Naive thymus-derived CD4-positive, alpha-beta T cell (primary cell): ENCODE measurements at regions not wholly inside any gene's neighbourhood (a gene's known extent, or its start where the extent isn't known, plus 50 kb on each side); places are given as distances from the start of the nearest gene placed in this dataset.

Source experiments
- ATAC-seq: fragments of 150-1000 bp; cut with Tn5 transposase; 2 replicates; pipeline ENCODE4 v1.10.0; 2021; ENCODE audit warnings: mild to moderate bottlenecking, moderate library complexity
- CTCF ChIA-PET: fragments of 350-600 bp; sonication (Branson Sonifier 250); formaldehyde crosslinking; loops from one replicate; lab custom pipeline; 2021; ENCODE audit warnings: antibody characterized with exemption; lab: Charles Lee
- POLR2A ChIA-PET: fragments of 350-600 bp; sonication (Branson Sonifier 250); formaldehyde crosslinking; loops from one replicate; lab custom pipeline; 2021; ENCODE audit warnings: antibody characterized with exemption, inconsistent platforms; lab: Charles Lee
- DNase-seq, 9 donors: peaks; one replicate each; pipeline versions ENCODE4 v3.0.0 to v3.0.0-alpha.2; 2020 to 2022; ENCODE audit warnings: mixed read lengths in 1 of 9
- H3K27ac ChIP-seq: one replicate; pipeline ENCODE4 v1.7.0; 2013; ENCODE audit warnings: mild to moderate bottlenecking, low read depth, low read length, moderate library complexity
- H3K27me3 ChIP-seq, 2 donors: one replicate each; pipeline ENCODE4 v1.7.0; 2013; ENCODE audit warnings: low read length in 2 of 2, mild to moderate bottlenecking in 2 of 2, moderate library complexity in 2 of 2; ENCODE audit not compliant: control insufficient read depth in 2 of 2, insufficient read depth in 2 of 2
- H3K36me3 ChIP-seq, 3 experiments: 1 replicate in 2 of 3; 2 replicates in 1 of 3; pipeline ENCODE4 v1.7.0; 2013; ENCODE audit warnings: low read length in 3 of 3, mild to moderate bottlenecking in 3 of 3, moderate library complexity in 1 of 3; ENCODE audit not compliant: insufficient read depth in 3 of 3, control insufficient read depth in 2 of 3
- H3K4me1 ChIP-seq, 2 donors: one replicate each; pipeline ENCODE4 v1.7.0; 2013; ENCODE audit warnings: low read length in 2 of 2, mild to moderate bottlenecking in 2 of 2, moderate library complexity in 1 of 2; ENCODE audit not compliant: control insufficient read depth in 2 of 2, insufficient read depth in 2 of 2
- H3K4me3 ChIP-seq: 2 replicates; pipeline ENCODE4 v1.7.0; 2013; ENCODE audit warnings: mild to moderate bottlenecking, low read length
- H3K9me3 ChIP-seq, 3 experiments: 1 replicate in 2 of 3; 2 replicates in 1 of 3; pipeline ENCODE4 v1.7.0; 2013; ENCODE audit warnings: low read length in 3 of 3; ENCODE audit not compliant: control insufficient read depth in 2 of 3
- H3K27ac Mint-ChIP-seq, 9 donors: one replicate each; pipeline ENCODE4 v1.8.0; 2020 to 2022; ENCODE audit warnings: mixed read lengths in 9 of 9, mild to moderate bottlenecking in 8 of 9, moderate library complexity in 5 of 9, inconsistent platforms in 2 of 9
- H3K27me3 Mint-ChIP-seq, 5 donors: one replicate each; pipeline ENCODE4 v1.8.0; 2021 to 2022; ENCODE audit warnings: mixed read lengths in 5 of 5, mild to moderate bottlenecking in 1 of 5
- H3K36me3 Mint-ChIP-seq, 5 donors: one replicate each; pipeline ENCODE4 v1.8.0; 2020 to 2022; ENCODE audit warnings: mixed read lengths in 5 of 5, mild to moderate bottlenecking in 3 of 5, inconsistent platforms in 1 of 5
- H3K4me1 Mint-ChIP-seq, 7 donors: one replicate each; pipeline ENCODE4 v1.8.0; 2020 to 2022; ENCODE audit warnings: mixed read lengths in 7 of 7, mild to moderate bottlenecking in 3 of 7, inconsistent platforms in 1 of 7
- H3K4me3 Mint-ChIP-seq, 10 donors: one replicate each; pipeline ENCODE4 v1.8.0; 2020 to 2022; ENCODE audit warnings: mild to moderate bottlenecking in 10 of 10, mixed read lengths in 10 of 10, moderate library complexity in 6 of 10, inconsistent platforms in 2 of 10
- H3K9me3 Mint-ChIP-seq, 11 donors: one replicate each; pipeline ENCODE4 v1.8.0; 2020 to 2022; ENCODE audit warnings: mixed read lengths in 11 of 11, mild to moderate bottlenecking in 4 of 11, inconsistent platforms in 1 of 11, moderate library complexity in 1 of 11
- intact Hi-C, 2 donors: fragments of 100-400 bp; cut with micrococcal nuclease; formaldehyde crosslinking; loops; one replicate each; pipeline ENCODE4 v1.15.1; 2023

GRCh38 chr18:59751186-59751585 is 54.0 kb upstream of the CCBE1 start:
- Mint-ChIP-seq H3K4me1 (no peaks in the 10 kb centered on the region), H3K36me3 (no peaks in the 10 kb centered on the region), H3K27ac (no peak overlapping the region), H3K4me3 (no peak overlapping the region), H3K27me3 (peaks cover 2 to 17% (median 7%) of the 10 kb centered on the region in 5 donors), H3K9me3 (peaks cover 0 to 8% (median 2%) of the 10 kb centered on the region in 11 donors)
- intact Hi-C loops, result no loop called here
- ChIA-PET CTCF (no interaction called here), POLR2A (no interaction called here)
- Histone ChIP-seq H3K27me3 (no peaks in the 10 kb centered on the region), H3K9me3 (no peaks in the 10 kb centered on the region), H3K27ac (no peak overlapping the region), H3K4me3 (no peak overlapping the region), H3K36me3 (no peaks in the 10 kb centered on the region), H3K4me1 (no peaks in the 10 kb centered on the region)
- no peak for ATAC-seq
- DNase-seq, result no peak

GRCh38 chr18:59748628-59749360 is 51.6 kb upstream of the CCBE1 start:
- H3K9me3 Mint-ChIP-seq, result peaks cover 0 to 8% (median 2%) of the 10 kb centered on the region in 11 donors
- no peak for DNase-seq
- H3K4me3 ChIP-seq, result no peak overlapping the region
- ChIA-PET CTCF (no interaction called here), POLR2A (no interaction called here)
- no peak overlapping the region for H3K4me3 Mint-ChIP-seq
- intact Hi-C loops, result no loop called here
- H3K27ac ChIP-seq, result no peak overlapping the region
- ATAC-seq, result no peak
- no peak overlapping the region for H3K27ac Mint-ChIP-seq
- no peaks in the 10 kb centered on the region for H3K27me3 ChIP-seq
- H3K9me3 ChIP-seq, result no peaks in the 10 kb centered on the region
- peaks cover 2 to 17% (median 7%) of the 10 kb centered on the region in 5 donors for H3K27me3 Mint-ChIP-seq
- H3K36me3 Mint-ChIP-seq, result no peaks in the 10 kb centered on the region
- no peaks in the 10 kb centered on the region for H3K36me3 ChIP-seq
- H3K4me1 ChIP-seq, result no peaks in the 10 kb centered on the region
- H3K4me1 Mint-ChIP-seq, result no peaks in the 10 kb centered on the region
